ENCODE measurements at regions not wholly inside any gene's neighbourhood (a gene's known extent, or its start where the extent isn't known, plus 50 kb on each side); places are given as distances from the start of the nearest gene placed in this dataset.

DNA sequence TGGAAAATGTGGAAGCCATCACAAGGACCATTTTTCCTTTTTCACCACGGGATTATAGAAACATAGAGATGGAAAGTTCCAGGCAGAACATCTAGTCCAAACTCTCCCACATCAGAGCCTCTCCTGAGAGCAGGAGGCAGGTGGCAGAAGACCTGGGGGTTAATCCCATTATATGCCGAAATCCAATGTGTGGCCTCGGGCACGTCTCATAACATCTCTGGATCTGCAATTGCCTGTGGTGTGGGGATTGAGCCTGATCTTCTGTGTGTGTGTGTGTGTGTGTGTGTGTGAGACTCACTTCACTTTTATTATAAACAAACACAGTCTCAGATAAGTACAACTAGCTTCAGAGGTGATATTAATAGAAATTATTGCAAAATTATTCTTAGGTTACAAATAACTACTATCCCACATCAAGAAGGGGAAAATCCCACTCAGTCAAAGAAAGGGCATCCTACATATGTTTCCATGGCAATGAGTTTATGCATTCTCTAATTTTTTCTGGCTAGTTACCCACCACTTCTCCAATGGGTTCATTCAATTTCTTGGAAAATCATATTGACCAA is 199.1 kb downstream of the FOXL1 start:
- H4K20me1 ChIP-seq (ENCODE audit: insufficient read depth, low read length): no peaks in the 10 kb centered on the region
- ChIA-PET CTCF (ENCODE audit: unreplicated experiment) (no interaction called here), POLR2A (no interaction called here)
- no peak overlapping the region for H3K27ac ChIP-seq (ENCODE audit: low read depth, low read length, poor library complexity, severe bottlenecking)
- no peaks in the 10 kb centered on the region for H3K4me1 ChIP-seq (ENCODE audit: insufficient read depth, low read length, poor library complexity, severe bottlenecking)
- H3K36me3 ChIP-seq (ENCODE audit: insufficient read depth, low read length): no peaks in the 10 kb centered on the region
- intact Hi-C loops (cut with micrococcal nuclease; ENCODE audit: unreplicated experiment): no loop called here
- no peak for TF ChIP-seq EZH2phosphoT487 (IDR thresholded peaks at IDR 0.05; ENCODE audit: borderline replicate concordance, low read depth, low read length)
- TF ChIP-seq, protein P1, sequence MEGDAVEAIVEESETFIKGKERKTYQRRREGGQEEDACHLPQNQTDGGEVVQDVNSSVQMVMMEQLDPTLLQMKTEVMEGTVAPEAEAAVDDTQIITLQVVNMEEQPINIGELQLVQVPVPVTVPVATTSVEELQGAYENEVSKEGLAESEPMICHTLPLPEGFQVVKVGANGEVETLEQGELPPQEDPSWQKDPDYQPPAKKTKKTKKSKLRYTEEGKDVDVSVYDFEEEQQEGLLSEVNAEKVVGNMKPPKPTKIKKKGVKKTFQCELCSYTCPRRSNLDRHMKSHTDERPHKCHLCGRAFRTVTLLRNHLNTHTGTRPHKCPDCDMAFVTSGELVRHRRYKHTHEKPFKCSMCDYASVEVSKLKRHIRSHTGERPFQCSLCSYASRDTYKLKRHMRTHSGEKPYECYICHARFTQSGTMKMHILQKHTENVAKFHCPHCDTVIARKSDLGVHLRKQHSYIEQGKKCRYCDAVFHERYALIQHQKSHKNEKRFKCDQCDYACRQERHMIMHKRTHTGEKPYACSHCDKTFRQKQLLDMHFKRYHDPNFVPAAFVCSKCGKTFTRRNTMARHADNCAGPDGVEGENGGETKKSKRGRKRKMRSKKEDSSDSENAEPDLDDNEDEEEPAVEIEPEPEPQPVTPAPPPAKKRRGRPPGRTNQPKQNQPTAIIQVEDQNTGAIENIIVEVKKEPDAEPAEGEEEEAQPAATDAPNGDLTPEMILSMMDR (conservative IDR thresholded peaks at IDR 0.05; ENCODE audit: low read length): no peak
- no peaks in the 10 kb centered on the region for H3K9me2 ChIP-seq (ENCODE audit: insufficient read depth, low read length)
- H3K79me2 ChIP-seq (ENCODE audit: insufficient read depth, low read depth, low read length): no peaks in the 10 kb centered on the region
- no peak overlapping the region for H3K4me3 ChIP-seq (ENCODE audit: low read depth, low read length, poor library complexity, severe bottlenecking)
- no peak for DNase-seq (ENCODE audit: low spot score)
- no TSS peak for BruUV-seq (replicated peaks)
- H3K9me3 ChIP-seq (ENCODE audit: low read length): no peaks in the 10 kb centered on the region
- no peak overlapping the region for H3K4me2 ChIP-seq (ENCODE audit: low read length)
- H2AFZ ChIP-seq (ENCODE audit: low read length): no peak overlapping the region

DNA sequence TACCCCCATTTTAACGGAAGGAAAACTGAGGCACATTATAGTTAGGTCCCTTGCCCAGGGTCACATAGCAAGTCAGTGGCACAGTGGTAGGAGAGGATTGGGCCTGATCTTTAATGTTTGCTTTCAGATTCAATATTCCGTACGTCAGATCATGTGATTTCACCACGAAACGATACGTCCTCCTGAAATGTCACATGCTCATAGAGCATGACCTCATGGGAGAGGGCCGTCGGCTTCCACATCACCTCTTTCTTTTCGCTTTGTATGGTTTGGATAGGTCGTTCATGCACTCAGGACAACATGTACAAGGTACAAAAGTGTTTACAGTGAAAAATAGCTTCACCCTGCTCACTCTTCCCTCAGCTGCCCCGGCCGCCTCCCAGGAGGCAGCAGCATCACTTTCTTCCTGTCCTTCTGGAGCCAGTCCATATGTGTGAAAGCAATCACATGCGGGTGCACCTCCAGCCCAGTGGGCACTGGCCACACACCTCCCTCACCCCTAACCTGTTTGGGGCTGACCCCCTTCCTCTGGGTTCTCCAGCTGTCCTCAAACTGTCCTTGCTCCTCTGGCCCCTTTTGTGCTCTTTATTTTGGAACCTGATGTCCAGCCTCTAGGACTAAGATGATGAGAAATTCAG is 199.9 kb downstream of the FOXL1 start:
- Histone ChIP-seq H2AFZ (ENCODE audit: low read length) (no peak overlapping the region), H3K79me2 (ENCODE audit: insufficient read depth, low read depth, low read length) (no peaks in the 10 kb centered on the region), H4K20me1 (ENCODE audit: insufficient read depth, low read length) (no peaks in the 10 kb centered on the region), H3K9me2 (ENCODE audit: insufficient read depth, low read length) (no peaks in the 10 kb centered on the region), H3K4me2 (ENCODE audit: low read length) (no peak overlapping the region), H3K27ac (ENCODE audit: low read depth, low read length, poor library complexity, severe bottlenecking) (no peak overlapping the region), H3K4me3 (ENCODE audit: low read depth, low read length, poor library complexity, severe bottlenecking) (no peak overlapping the region), H3K4me1 (ENCODE audit: insufficient read depth, low read length, poor library complexity, severe bottlenecking) (no peaks in the 10 kb centered on the region), H3K36me3 (ENCODE audit: insufficient read depth, low read length) (no peaks in the 10 kb centered on the region), H3K9me3 (ENCODE audit: low read length) (no peaks in the 10 kb centered on the region)
- CTCF ChIA-PET (ENCODE audit: unreplicated experiment): no interaction called here
- no TSS peak for BruUV-seq (replicated peaks)
- DNase-seq (ENCODE audit: low spot score): no peak
- intact Hi-C loops (cut with micrococcal nuclease; ENCODE audit: unreplicated experiment): no loop called here
- no peak for TF ChIP-seq EZH2phosphoT487 (IDR thresholded peaks at IDR 0.05; ENCODE audit: borderline replicate concordance, low read depth, low read length)
- TF ChIP-seq, protein P1 (conservative IDR thresholded peaks at IDR 0.05; ENCODE audit: low read length): no peak
- POLR2A ChIA-PET: no interaction called here

DNA sequence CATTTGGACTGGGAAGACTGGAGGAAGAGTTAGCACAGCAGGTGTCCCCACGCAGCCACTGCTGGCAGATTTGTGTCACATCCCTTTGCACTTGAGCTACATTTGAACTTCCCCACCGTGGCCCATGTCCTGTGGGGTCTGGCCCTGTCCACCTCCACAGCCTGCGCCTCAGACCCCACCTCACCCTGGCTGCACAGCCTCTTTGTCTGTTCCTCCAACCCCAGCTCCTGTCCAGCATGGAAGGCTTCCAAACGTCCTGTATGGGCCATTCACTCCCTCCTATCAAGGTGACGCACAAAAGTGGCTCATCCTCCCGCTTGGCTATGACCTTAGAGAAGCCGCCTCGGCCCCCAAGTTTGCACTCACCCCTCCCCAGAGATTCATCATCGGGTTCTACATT is 200.6 kb downstream of the FOXL1 start:
- no TSS peak for BruUV-seq (replicated peaks)

More for the DNA sequence above, 200.6 kb downstream of the FOXL1 start:
- H2AFZ ChIP-seq (ENCODE audit: low read length): no peak overlapping the region
- H3K79me2 ChIP-seq (ENCODE audit: insufficient read depth, low read depth, low read length): no peaks in the 10 kb centered on the region
- POLR2A ChIA-PET: no interaction called here
- DNase-seq (ENCODE audit: low spot score): no peak
- CTCF ChIA-PET (ENCODE audit: unreplicated experiment): no interaction called here
- no peaks in the 10 kb centered on the region for H3K36me3 ChIP-seq (ENCODE audit: insufficient read depth, low read length)
- no peak overlapping the region for H3K4me2 ChIP-seq (ENCODE audit: low read length)
- no peaks in the 10 kb centered on the region for H3K9me3 ChIP-seq (ENCODE audit: low read length)
- H4K20me1 ChIP-seq (ENCODE audit: insufficient read depth, low read length): no peaks in the 10 kb centered on the region
- H3K4me3 ChIP-seq (ENCODE audit: low read depth, low read length, poor library complexity, severe bottlenecking): no peak overlapping the region
- H3K27ac ChIP-seq (ENCODE audit: low read depth, low read length, poor library complexity, severe bottlenecking): no peak overlapping the region
- intact Hi-C loops (cut with micrococcal nuclease; ENCODE audit: unreplicated experiment): no loop called here
- no peaks in the 10 kb centered on the region for H3K9me2 ChIP-seq (ENCODE audit: insufficient read depth, low read length)
- H3K4me1 ChIP-seq (ENCODE audit: insufficient read depth, low read length, poor library complexity, severe bottlenecking): no peaks in the 10 kb centered on the region
- no peak for TF ChIP-seq EZH2phosphoT487 (IDR thresholded peaks at IDR 0.05; ENCODE audit: borderline replicate concordance, low read depth, low read length)
- TF ChIP-seq, protein P1 (conservative IDR thresholded peaks at IDR 0.05; ENCODE audit: low read length): no peak

Data from OCI-LY7 (cell line).